Adrenal gland (tissue), 9 donors: ENCODE measurements at regions not wholly inside any gene's neighbourhood (a gene's known extent, or its start where the extent isn't known, plus 50 kb on each side); places are given as distances from the start of the nearest gene placed in this dataset.

ENCODE experiments used
- DNase-seq, 7 donors: peaks; one replicate each; pipeline ENCODE4 v3.0.0-alpha.2; 2019 to 2020
- H3K27ac ChIP-seq, 5 donors: fragments of 200-600 bp; sonication (generic) in 4 of 5; 1 replicate in 3 of 5; 2 replicates in 2 of 5; pipeline versions ENCODE4 v1.5.1 to v1.8.0; 2016 to 2020; ENCODE audit warnings: mild to moderate bottlenecking in 1 of 5
- H3K27me3 ChIP-seq: fragments of 200-600 bp; 2 replicates; pipeline ENCODE4 v1.8.0; 2021
- H3K36me3 ChIP-seq, 2 donors: fragments of 200-600 bp; replicated peaks in 1 of 2; 1 replicate in 1 of 2; 2 replicates in 1 of 2; pipeline versions ENCODE4 v1.5.1 to v1.8.0; 2018 to 2022
- H3K4me1 ChIP-seq, 2 donors: fragments of 200-600 bp; replicated peaks in 1 of 2; 1 replicate in 1 of 2; 2 replicates in 1 of 2; pipeline versions ENCODE4 v1.5.1 to v1.8.0; 2018 to 2021
- H3K4me3 ChIP-seq, 4 donors: fragments of 200-600 bp; sonication (generic) in 3 of 4; one replicate each; pipeline ENCODE4 v1.5.1; 2016 to 2018
- H3K9me3 ChIP-seq, 3 donors: fragments of 200-600 bp; sonication (generic) in 1 of 3; replicated peaks in 1 of 3; 1 replicate in 2 of 3; 2 replicates in 1 of 3; pipeline versions ENCODE4 v1.5.1 to v1.8.0; 2016 to 2021
- CTCF ChIP-seq, 6 experiments: fragments of 450-650 bp in 4 of 6; fragments of 200-600 bp in 2 of 6; sonication (generic) in 1 of 6; IDR thresholded peaks; 1 replicate in 5 of 6; 2 replicates in 1 of 6; pipeline versions ENCODE4 v1.5.1 to v1.8.0; 2016 to 2021; ENCODE audit warnings: antibody characterized with exemption in 6 of 6, mild to moderate bottlenecking in 2 of 6, moderate library complexity in 1 of 6
- POLR2A ChIP-seq, 2 donors: fragments of 450-650 bp; IDR thresholded peaks; one replicate each; pipeline ENCODE4 v1.6.1; 2017; ENCODE audit warnings: antibody characterized with exemption in 2 of 2, mild to moderate bottlenecking in 2 of 2, moderate library complexity in 1 of 2
- whole genome bisulfite sequencing, 4 donors: extraction: QIAGEN DNeasy Blood & Tissue Kit in 2 of 4; methylation state at CpG; one replicate each; pipeline versions ENCODE4 v1.1.5 to v1.1.7; 2013 to 2017; 5-methylcytosine and 5-hydroxymethylcytosine counted together
- intact Hi-C, 2 donors: fragments of 100-400 bp; cut with DNase I; formaldehyde crosslinking; loops; one replicate each; pipeline versions ENCODE4 v1.14.1 to v1.15.0; 2022 to 2023
- donor health status: healthy with polysubstance abuse.
- donor health status: Bipolar disorder and iron deficiency.
- donor health status: DM: yes; HTN: yes; CAD: no.
- donor health status: DM: no; HTN: no; CAD: no.
- donor health status: DM: no; HTN: no; CAD: no.

GRCh38 chr16:9183682-9184353 lies 92.4 kb downstream of the HAPSTR1 start:
- WGBS, 4 donors, result 75 to 89% (median 82%) methylated on average over 14 to 29 of the region's 29 CpGs
- Histone ChIP-seq H3K27ac (no peak overlapping the region), H3K9me3 (no peaks in the 10 kb centered on the region), H3K27me3 (no peaks in the 10 kb centered on the region), H3K4me1 (no peaks in the 10 kb centered on the region), H3K36me3 (no peaks in the 10 kb centered on the region), H3K4me3 (no peak overlapping the region)
- TF ChIP-seq CTCF (IDR thresholded peaks at IDR 0.05), result no peak
- no peak for TF ChIP-seq POLR2A (IDR thresholded peaks at IDR 0.05)
- intact Hi-C loops, result no loop called here
- DNase-seq, result no peak

- no peaks in the 10 kb centered on the region for H3K27me3 ChIP-seq
- no peak for DNase-seq
- H3K9me3 ChIP-seq, result no peaks in the 10 kb centered on the region
- no peak overlapping the region for H3K27ac ChIP-seq
- no peak overlapping the region for H3K4me3 ChIP-seq
- H3K36me3 ChIP-seq, result no peaks in the 10 kb centered on the region
- TF ChIP-seq CTCF (IDR thresholded peaks at IDR 0.05) (no peak), POLR2A (IDR thresholded peaks at IDR 0.05) (no peak)
- whole genome bisulfite sequencing, 4 donors, result 67 to 89% (median 81%) methylated on average over 9 to 33 of the region's 33 CpGs
- intact Hi-C loops, result no loop called here
- H3K4me1 ChIP-seq, result no peaks in the 10 kb centered on the region
Observed at GRCh38 chr16:9184354-9184690, 92.9 kb downstream of the HAPSTR1 start.

GRCh38 chr16:9185381-9185780 lies 93.9 kb downstream of the HAPSTR1 start:
- Histone ChIP-seq H3K36me3 (no peaks in the 10 kb centered on the region), H3K27ac (no peak overlapping the region), H3K4me1 (no peaks in the 10 kb centered on the region), H3K27me3 (no peaks in the 10 kb centered on the region), H3K4me3 (no peak overlapping the region), H3K9me3 (no peaks in the 10 kb centered on the region)
- no peak for DNase-seq
- 65 to 85% (median 71%) methylated on average over 2 of the region's 2 CpGs for WGBS, 4 donors
- intact Hi-C loops, result no loop called here
- TF ChIP-seq CTCF (IDR thresholded peaks at IDR 0.05) (no peak), POLR2A (IDR thresholded peaks at IDR 0.05) (no peak)

- DNase-seq, result no peak
- Histone ChIP-seq H3K4me1 (no peaks in the 10 kb centered on the region), H3K4me3 (no peak overlapping the region), H3K9me3 (no peaks in the 10 kb centered on the region), H3K27ac (no peak overlapping the region), H3K36me3 (no peaks in the 10 kb centered on the region), H3K27me3 (no peaks in the 10 kb centered on the region)
- intact Hi-C loops, result no loop called here
- 73 to 80% (median 78%) methylated on average over 3 of the region's 3 CpGs for WGBS, 4 donors
- TF ChIP-seq POLR2A (IDR thresholded peaks at IDR 0.05) (no peak), CTCF (IDR thresholded peaks at IDR 0.05) (no peak)
Observed at GRCh38 chr16:9186061-9186460, 94.6 kb downstream of the HAPSTR1 start.
